Prostate gland (tissue), 2 donors: ENCODE measurements at regions not wholly inside any gene's neighbourhood (a gene's known extent, or its start where the extent isn't known, plus 50 kb on each side); places are given as distances from the start of the nearest gene placed in this dataset.

Experiments
- DNase-seq: peaks from one replicate; pipeline ENCODE4 v3.0.0-alpha.2; 2019; ENCODE audit warnings: low spot score
- H3K27ac ChIP-seq, 2 donors: fragments of 200-600 bp; sonication (generic); 2 replicates each; pipeline ENCODE4 v1.5.1; 2017 to 2019
- H3K27me3 ChIP-seq: fragments of 200-600 bp; sonication (generic); replicated peaks from 2 replicates; pipeline ENCODE4 v1.5.1; 2019; ENCODE audit not compliant: insufficient read depth
- H3K36me3 ChIP-seq, 2 donors: fragments of 200-600 bp; sonication (generic); 1 replicate in 1 of 2; 2 replicates in 1 of 2; pipeline versions ENCODE4 v1.5.1 to v1.8.1; 2017 to 2019
- H3K4me1 ChIP-seq: fragments of 200-600 bp; sonication (generic); replicated peaks from 2 replicates; pipeline ENCODE4 v1.5.1; 2019
- H3K4me3 ChIP-seq, 2 donors: fragments of 200-600 bp; sonication (generic); 2 replicates each; pipeline ENCODE4 v1.5.1; 2017 to 2019
- H3K9me3 ChIP-seq: fragments of 200-600 bp; sonication (generic); 2 replicates; pipeline ENCODE4 v1.5.1; 2017
- CTCF ChIP-seq, 4 experiments: fragments of 200-600 bp in 2 of 4; fragments of 450-650 bp in 2 of 4; sonication (generic) in 2 of 4; IDR thresholded peaks; 1 replicate in 3 of 4; 2 replicates in 1 of 4; pipeline ENCODE4 v1.5.1; 2016 to 2019; ENCODE audit warnings: antibody characterized with exemption in 4 of 4, mild to moderate bottlenecking in 2 of 4, moderate library complexity in 2 of 4
- POLR2A ChIP-seq: fragments of 450-650 bp; IDR thresholded peaks from one replicate; pipeline ENCODE4 v1.6.1; 2016; ENCODE audit warnings: antibody characterized with exemption, mild to moderate bottlenecking
- POLR2AphosphoS5 ChIP-seq: sonication (generic); formaldehyde crosslinking; IDR thresholded peaks from one replicate; pipeline ENCODE4 v1.6.1; 2017; ENCODE audit warnings: antibody characterized with exemption
- WGBS: methylation state at CpG from one replicate; pipeline ENCODE4 v1.1.5; 2018; 5-methylcytosine and 5-hydroxymethylcytosine counted together
- intact Hi-C: fragments of 100-400 bp; cut with DNase I; formaldehyde crosslinking; loops from one replicate; pipeline ENCODE4 v1.14.2; 2022

GRCh38 chr6:105566503-105566902, 163.6 kb upstream of the PREP start:
- no peak for TF ChIP-seq CTCF (IDR thresholded peaks at IDR 0.05)
- no peak for TF ChIP-seq POLR2AphosphoS5
- TF ChIP-seq POLR2A: no peak
- H3K27ac ChIP-seq: no peak overlapping the region
- H3K9me3 ChIP-seq: no peaks in the 10 kb centered on the region
- H3K4me1 ChIP-seq: no peaks in the 10 kb centered on the region
- DNase-seq: no peak
- H3K4me3 ChIP-seq: no peak overlapping the region
- H3K36me3 ChIP-seq: no peaks in the 10 kb centered on the region
- no peaks in the 10 kb centered on the region for H3K27me3 ChIP-seq
- 72% methylated on average over 6 of the region's 6 CpGs for WGBS
- intact Hi-C loops: no loop called here

GRCh38 chr6:105564121-105564902, 161.4 kb upstream of the PREP start:
- Histone ChIP-seq H3K36me3 (no peaks in the 10 kb centered on the region), H3K4me3 (no peak overlapping the region), H3K9me3 (no peaks in the 10 kb centered on the region), H3K4me1 (no peaks in the 10 kb centered on the region), H3K27ac (no peak overlapping the region), H3K27me3 (no peaks in the 10 kb centered on the region)
- DNase-seq: no peak
- 93% methylated on average over 6 of the region's 6 CpGs for WGBS
- intact Hi-C loops: no loop called here
- TF ChIP-seq POLR2AphosphoS5 (no peak), CTCF (IDR thresholded peaks at IDR 0.05) (no peak)

GRCh38 chr6:105562027-105562426, 159.1 kb upstream of the PREP start:
- H3K9me3 ChIP-seq: no peaks in the 10 kb centered on the region
- H3K36me3 ChIP-seq: no peaks in the 10 kb centered on the region
- H3K27me3 ChIP-seq: no peaks in the 10 kb centered on the region
- no peak for DNase-seq
- H3K4me1 ChIP-seq: no peaks in the 10 kb centered on the region
- intact Hi-C loops: no loop called here
- TF ChIP-seq POLR2A (no peak), POLR2AphosphoS5 (no peak), CTCF (IDR thresholded peaks at IDR 0.05) (no peak)
- H3K4me3 ChIP-seq: no peak overlapping the region
- WGBS: 88% methylated on average over 1 of the region's 1 CpG
- no peak overlapping the region for H3K27ac ChIP-seq

- TF ChIP-seq POLR2AphosphoS5 (no peak), CTCF (IDR thresholded peaks at IDR 0.05) (no peak), POLR2A (no peak)
- Histone ChIP-seq H3K36me3 (no peaks in the 10 kb centered on the region), H3K27ac (no peak overlapping the region), H3K9me3 (no peaks in the 10 kb centered on the region), H3K4me3 (no peak overlapping the region), H3K27me3 (no peaks in the 10 kb centered on the region), H3K4me1 (no peaks in the 10 kb centered on the region)
- intact Hi-C loops: no loop called here
- no peak for DNase-seq
Measured at GRCh38 chr6:105561486-105561885, 158.6 kb upstream of the PREP start.

- Histone ChIP-seq H3K4me3 (no peak overlapping the region), H3K27me3 (no peaks in the 10 kb centered on the region), H3K27ac (no peak overlapping the region), H3K36me3 (no peaks in the 10 kb centered on the region), H3K9me3 (no peaks in the 10 kb centered on the region), H3K4me1 (no peaks in the 10 kb centered on the region)
- WGBS: 94% methylated on average over 2 of the region's 2 CpGs
- DNase-seq: no peak
- TF ChIP-seq POLR2A (no peak), POLR2AphosphoS5 (no peak), CTCF (IDR thresholded peaks at IDR 0.05) (no peak)
- intact Hi-C loops: no loop called here
Measured at GRCh38 chr6:105560611-105561066, 157.8 kb upstream of the PREP start.
